GM23338 (cell line): ENCODE measurements at regions not wholly inside any gene's neighbourhood (a gene's known extent, or its start where the extent isn't known, plus 50 kb on each side); places are given as distances from the start of the nearest gene placed in this dataset.

Experiments
- ATAC-seq: fragments of 200-7000 bp; cut with Tn5 transposase; 3 replicates; pipeline ENCODE4 v1.9.1; 2020
- DNase-seq: peaks from one replicate; pipeline ENCODE4 v3.0.0-alpha.2; 2015; ENCODE audit warnings: low spot score
- H2AFZ ChIP-seq: fragments of 200-600 bp; sonication (generic); 2 replicates; pipeline ENCODE4 v1.8.0; 2016; ENCODE audit warnings: antibody characterized with exemption, mild to moderate bottlenecking, moderate library complexity
- H3F3A ChIP-seq: fragments of 200-600 bp; sonication (generic); replicated peaks from 2 replicates; pipeline ENCODE4 v1.8.0; 2017; ENCODE audit warnings: antibody characterized with exemption, mixed run types, low read depth
- H3K27ac ChIP-seq: fragments of 200-600 bp; sonication (generic); 2 replicates; pipeline ENCODE4 v1.6.1; 2016; ENCODE audit warnings: low read depth
- H3K27me3 ChIP-seq: fragments of 200-600 bp; sonication (generic); 2 replicates; pipeline ENCODE4 v1.8.0; 2016; ENCODE audit warnings: mild to moderate bottlenecking, mixed run types, moderate library complexity; ENCODE audit not compliant: insufficient read depth
- H3K36me3 ChIP-seq: fragments of 200-600 bp; sonication (generic); 2 replicates; pipeline ENCODE4 v1.8.0; 2016; ENCODE audit warnings: mild to moderate bottlenecking; ENCODE audit not compliant: insufficient read depth
- H3K4me1 ChIP-seq: fragments of 200-600 bp; sonication (generic); 2 replicates; pipeline ENCODE4 v1.8.0; 2016; ENCODE audit warnings: mild to moderate bottlenecking, moderate library complexity; ENCODE audit not compliant: insufficient read depth
- H3K4me2 ChIP-seq: fragments of 200-600 bp; sonication (generic); 2 replicates; pipeline ENCODE4 v1.7.1; 2017; ENCODE audit warnings: mixed run types
- H3K4me3 ChIP-seq: fragments of 200-600 bp; sonication (generic); 2 replicates; pipeline ENCODE4 v1.6.1; 2016; ENCODE audit warnings: mixed run types
- H3K79me2 ChIP-seq: fragments of 200-600 bp; sonication (generic); replicated peaks from 2 replicates; pipeline ENCODE4 v1.8.0; 2017; ENCODE audit warnings: mild to moderate bottlenecking; ENCODE audit not compliant: insufficient read depth
- H3K9me2 ChIP-seq: fragments of 200-600 bp; sonication (generic); 2 replicates; pipeline ENCODE4 v1.8.0; 2017; ENCODE audit not compliant: insufficient read depth
- H4K20me1 ChIP-seq: fragments of 200-600 bp; sonication (generic); replicated peaks from 2 replicates; pipeline ENCODE4 v1.8.0; 2017; ENCODE audit warnings: mild to moderate bottlenecking; ENCODE audit not compliant: insufficient read depth
- H3K27ac Mint-ChIP-seq: 2 replicates; pipeline ENCODE4 v1.8.0; 2020; ENCODE audit warnings: inconsistent platforms, mild to moderate bottlenecking, moderate library complexity, mixed read lengths
- H3K27me3 Mint-ChIP-seq: 3 replicates; pipeline ENCODE4 v1.8.0; 2022; ENCODE audit warnings: low read depth, mild to moderate bottlenecking, moderate library complexity, mixed read lengths, inconsistent platforms; ENCODE audit not compliant: insufficient read depth, poor library complexity
- H3K36me3 Mint-ChIP-seq: 3 replicates; pipeline ENCODE4 v1.8.0; 2021; ENCODE audit warnings: low read depth, mild to moderate bottlenecking, inconsistent platforms, moderate library complexity, mixed read lengths
- H3K4me1 Mint-ChIP-seq: 3 replicates; pipeline ENCODE4 v1.8.0; 2020; ENCODE audit warnings: mild to moderate bottlenecking, inconsistent platforms, mixed read lengths
- H3K4me3 Mint-ChIP-seq: 3 replicates; pipeline ENCODE4 v1.8.0; 2021; ENCODE audit warnings: moderate library complexity, mild to moderate bottlenecking, inconsistent platforms, mixed read lengths
- H3K9me3 Mint-ChIP-seq: 3 replicates; pipeline ENCODE4 v1.8.0; 2020; ENCODE audit warnings: moderate library complexity, mild to moderate bottlenecking, inconsistent platforms, mixed read lengths
- CREB1 ChIP-seq: fragments of 250-450 bp; sonication (Bioruptor Pico); IDR thresholded peaks from 2 replicates; pipeline ENCODE4 v1.5.0; 2020; ENCODE audit warnings: low read depth, mild to moderate bottlenecking, moderate library complexity
- CTCF ChIP-seq, 2 experiments: fragments of 200-600 bp in 1 of 2; sonication (generic) in 1 of 2; conservative IDR thresholded peaks; 2 replicates each; pipeline versions ENCODE4 v1.5.1 to v1.6.1; 2016 to 2017; ENCODE audit warnings: antibody characterized with exemption in 2 of 2, low read depth in 2 of 2, mild to moderate bottlenecking in 2 of 2, moderate library complexity in 1 of 2
- EZH2 ChIP-seq: fragments of 200-600 bp; sonication (generic); IDR thresholded peaks from one replicate; pipeline ENCODE4 v1.8.0; 2017; ENCODE audit warnings: antibody characterized with exemption, mild to moderate bottlenecking, low read depth; ENCODE audit not compliant: unreplicated experiment
- EZH2phosphoT487 ChIP-seq: fragments of 200-600 bp; sonication (generic); IDR thresholded peaks from one replicate; pipeline ENCODE4 v1.8.1; 2018; ENCODE audit warnings: antibody characterized with exemption; ENCODE audit not compliant: unreplicated experiment
- JUNB ChIP-seq: IDR thresholded peaks from one replicate; pipeline ENCODE4 v1.6.1; 2016; ENCODE audit warnings: antibody characterized with exemption; ENCODE audit not compliant: unreplicated experiment
- POLR2AphosphoS5 ChIP-seq: IDR thresholded peaks from 2 replicates; pipeline ENCODE4 v1.6.1; 2016; ENCODE audit warnings: antibody characterized with exemption, low read depth
- STAT1 ChIP-seq: IDR thresholded peaks from one replicate; pipeline ENCODE4 v1.6.1; 2016; ENCODE audit warnings: antibody characterized with exemption; ENCODE audit not compliant: unreplicated experiment
- ZNF114 ChIP-seq: fragments of 250-450 bp; sonication (Bioruptor Pico); IDR thresholded peaks from 2 replicates; pipeline ENCODE4 v1.5.0; 2020; ENCODE audit warnings: mild to moderate bottlenecking, moderate library complexity
- ZNF331 ChIP-seq: fragments of 250-450 bp; sonication (Bioruptor Pico); IDR thresholded peaks from 2 replicates; pipeline ENCODE4 v1.5.0; 2020; ENCODE audit warnings: low read depth, mild to moderate bottlenecking, moderate library complexity
- TF ChIP-seq, protein P1 (sequence below): IDR thresholded peaks from one replicate; pipeline ENCODE4 v1.6.1; 2018; ENCODE audit warnings: antibody characterized with exemption; ENCODE audit not compliant: unreplicated experiment
- TF ChIP-seq, protein P2 (sequence below): IDR thresholded peaks from 2 replicates; pipeline ENCODE4 v1.6.1; 2016; ENCODE audit warnings: antibody characterized with exemption

DNA sequence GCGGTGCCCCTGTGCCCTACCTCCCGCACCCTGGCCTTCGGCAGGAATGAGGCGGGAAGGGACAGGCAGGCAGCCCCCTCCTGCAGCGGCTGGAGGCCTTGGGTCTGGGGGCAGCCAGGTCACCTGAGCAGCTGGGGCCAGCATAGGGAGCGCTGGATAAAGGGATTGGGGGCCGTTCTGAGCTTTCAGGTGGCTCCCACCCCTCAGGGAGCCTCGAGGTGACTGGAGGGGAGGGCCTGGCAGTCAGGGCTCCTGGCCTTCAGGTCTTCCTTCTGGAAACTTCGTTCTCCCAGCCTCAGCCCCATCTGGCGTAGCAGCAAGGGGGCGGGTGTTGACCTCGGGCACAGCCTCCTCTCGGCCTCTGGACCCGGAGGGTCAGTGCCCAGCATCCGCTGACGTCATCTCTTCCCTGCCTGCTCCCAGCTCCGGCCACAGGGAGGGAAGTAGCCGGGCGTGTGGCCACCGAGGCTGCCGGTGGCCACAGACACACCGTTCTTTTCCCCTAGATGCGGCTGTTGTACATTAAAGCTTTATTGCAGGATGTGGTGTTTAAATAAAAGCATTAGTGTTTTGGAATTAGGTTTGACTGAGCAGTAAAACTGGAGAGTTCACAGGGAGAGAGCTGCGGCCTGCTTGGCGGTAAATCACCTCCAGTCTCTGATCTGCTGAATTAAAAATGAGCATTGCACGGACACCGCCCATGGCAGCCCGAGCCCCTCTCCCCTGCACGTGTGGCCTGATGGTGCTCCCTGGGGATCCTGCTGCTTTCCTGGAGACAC is 80.0 kb upstream of the GATA5 start (continued):
- TF ChIP-seq, protein P1, sequence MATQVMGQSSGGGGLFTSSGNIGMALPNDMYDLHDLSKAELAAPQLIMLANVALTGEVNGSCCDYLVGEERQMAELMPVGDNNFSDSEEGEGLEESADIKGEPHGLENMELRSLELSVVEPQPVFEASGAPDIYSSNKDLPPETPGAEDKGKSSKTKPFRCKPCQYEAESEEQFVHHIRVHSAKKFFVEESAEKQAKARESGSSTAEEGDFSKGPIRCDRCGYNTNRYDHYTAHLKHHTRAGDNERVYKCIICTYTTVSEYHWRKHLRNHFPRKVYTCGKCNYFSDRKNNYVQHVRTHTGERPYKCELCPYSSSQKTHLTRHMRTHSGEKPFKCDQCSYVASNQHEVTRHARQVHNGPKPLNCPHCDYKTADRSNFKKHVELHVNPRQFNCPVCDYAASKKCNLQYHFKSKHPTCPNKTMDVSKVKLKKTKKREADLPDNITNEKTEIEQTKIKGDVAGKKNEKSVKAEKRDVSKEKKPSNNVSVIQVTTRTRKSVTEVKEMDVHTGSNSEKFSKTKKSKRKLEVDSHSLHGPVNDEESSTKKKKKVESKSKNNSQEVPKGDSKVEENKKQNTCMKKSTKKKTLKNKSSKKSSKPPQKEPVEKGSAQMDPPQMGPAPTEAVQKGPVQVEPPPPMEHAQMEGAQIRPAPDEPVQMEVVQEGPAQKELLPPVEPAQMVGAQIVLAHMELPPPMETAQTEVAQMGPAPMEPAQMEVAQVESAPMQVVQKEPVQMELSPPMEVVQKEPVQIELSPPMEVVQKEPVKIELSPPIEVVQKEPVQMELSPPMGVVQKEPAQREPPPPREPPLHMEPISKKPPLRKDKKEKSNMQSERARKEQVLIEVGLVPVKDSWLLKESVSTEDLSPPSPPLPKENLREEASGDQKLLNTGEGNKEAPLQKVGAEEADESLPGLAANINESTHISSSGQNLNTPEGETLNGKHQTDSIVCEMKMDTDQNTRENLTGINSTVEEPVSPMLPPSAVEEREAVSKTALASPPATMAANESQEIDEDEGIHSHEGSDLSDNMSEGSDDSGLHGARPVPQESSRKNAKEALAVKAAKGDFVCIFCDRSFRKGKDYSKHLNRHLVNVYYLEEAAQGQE: no peak
- TF ChIP-seq EZH2phosphoT487: no peak
- TF ChIP-seq CREB1 (CRISPR knock-in tag): no peak
- TF ChIP-seq JUNB: no peak
- TF ChIP-seq ZNF331: no peak
- TF ChIP-seq, protein P2, sequence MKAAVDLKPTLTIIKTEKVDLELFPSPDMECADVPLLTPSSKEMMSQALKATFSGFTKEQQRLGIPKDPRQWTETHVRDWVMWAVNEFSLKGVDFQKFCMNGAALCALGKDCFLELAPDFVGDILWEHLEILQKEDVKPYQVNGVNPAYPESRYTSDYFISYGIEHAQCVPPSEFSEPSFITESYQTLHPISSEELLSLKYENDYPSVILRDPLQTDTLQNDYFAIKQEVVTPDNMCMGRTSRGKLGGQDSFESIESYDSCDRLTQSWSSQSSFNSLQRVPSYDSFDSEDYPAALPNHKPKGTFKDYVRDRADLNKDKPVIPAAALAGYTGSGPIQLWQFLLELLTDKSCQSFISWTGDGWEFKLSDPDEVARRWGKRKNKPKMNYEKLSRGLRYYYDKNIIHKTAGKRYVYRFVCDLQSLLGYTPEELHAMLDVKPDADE: no peak
- no peak for TF ChIP-seq ZNF114 (CRISPR knock-in tag)
- no peak for TF ChIP-seq STAT1
- TF ChIP-seq POLR2AphosphoS5: no peak

- Histone ChIP-seq H2AFZ (no peak overlapping the region), H3K79me2 (no peaks in the 10 kb centered on the region), H3K4me2 (no peak overlapping the region), H3K4me3 (no peak overlapping the region), H3K4me1 (no peaks in the 10 kb centered on the region), H3K36me3 (no peaks in the 10 kb centered on the region), H3K27ac (no peak overlapping the region), H3F3A (no peaks in the 10 kb centered on the region), H3K27me3 (no peaks in the 10 kb centered on the region), H4K20me1 (no peaks in the 10 kb centered on the region), H3K9me2 (no peaks in the 10 kb centered on the region)
- no peaks in the 10 kb centered on the region for H3K9me3 Mint-ChIP-seq
- no peak overlapping the region for H3K4me3 Mint-ChIP-seq
- H3K36me3 Mint-ChIP-seq: no peaks in the 10 kb centered on the region; the same call in 2 of the 3 replicates
- H3K27me3 Mint-ChIP-seq: peaks cover 14% of the 10 kb centered on the region
- no peak overlapping the region for H3K27ac Mint-ChIP-seq
- ATAC-seq: no peak
- H3K4me1 Mint-ChIP-seq: peaks cover 17% of the 10 kb centered on the region
- DNase-seq: no peak
- TF ChIP-seq JUNB (no peak), CREB1 (CRISPR knock-in tag) (no peak), ZNF114 (CRISPR knock-in tag) (no peak), ZNF331 (no peak), EZH2 (no peak), CTCF (conservative IDR thresholded peaks at IDR 0.05; ENCODE audit: low read depth in 2 of 2) (no peak), POLR2AphosphoS5 (no peak)
- TF ChIP-seq, protein P2: no peak
- TF ChIP-seq, protein P1: no peak
These were observed 81.7 kb upstream of the GATA5 start for GRCh38 chr20:62557462-62557861.
